Activated CD4-positive, CD25-positive, alpha-beta regulatory T cell treated with anti-CD3 and anti-CD28 coated beads, Interleukin-2, amount 50 U/mL, for 72 hours (primary cell): ENCODE measurements at regions not wholly inside any gene's neighbourhood (a gene's known extent, or its start where the extent isn't known, plus 50 kb on each side); places are given as distances from the start of the nearest gene placed in this dataset.

ENCODE experiments used
- DNase-seq: peaks from one replicate; pipeline ENCODE4 v3.0.0; 2021

DNA sequence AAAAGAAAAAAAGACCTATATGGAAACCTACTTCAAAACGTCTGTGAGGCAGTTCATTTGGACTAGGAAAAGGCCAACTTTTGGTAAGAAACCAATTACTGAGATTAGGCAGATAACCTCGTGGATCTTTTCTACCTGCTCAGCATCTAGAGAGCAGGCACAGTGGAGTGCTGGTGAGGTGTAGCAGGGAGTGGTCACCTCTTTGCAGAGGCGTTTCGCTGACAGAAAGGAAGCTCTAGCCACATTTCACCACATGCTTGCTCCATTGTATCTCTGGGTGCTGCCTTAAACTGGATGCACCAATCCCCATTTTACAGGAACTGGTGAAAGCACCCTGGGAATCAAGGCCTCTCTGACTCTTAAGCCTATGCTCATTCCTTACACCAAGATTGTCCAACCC lies 360.5 kb downstream of the LIG4 start:
- DNase-seq, result no peak

DNA sequence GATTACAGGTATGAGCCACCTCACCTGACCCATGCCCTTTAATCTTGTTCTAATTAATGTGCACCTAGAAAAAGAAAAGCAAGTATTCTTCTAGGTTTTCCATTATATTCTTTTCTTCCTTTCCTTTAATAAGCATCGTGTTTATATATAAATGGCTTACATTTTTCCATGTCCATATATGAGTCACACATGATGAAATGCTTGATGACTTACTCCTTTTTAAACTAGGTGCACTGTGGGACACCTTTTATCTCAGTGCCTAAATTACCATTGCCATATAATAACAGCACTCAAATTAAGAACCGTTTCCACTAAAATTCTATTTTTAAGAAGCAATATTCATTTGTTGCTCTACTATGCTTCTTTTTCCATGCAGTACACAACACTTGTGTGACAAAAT lies 363.3 kb downstream of the LIG4 start:
- no peak for DNase-seq

DNA sequence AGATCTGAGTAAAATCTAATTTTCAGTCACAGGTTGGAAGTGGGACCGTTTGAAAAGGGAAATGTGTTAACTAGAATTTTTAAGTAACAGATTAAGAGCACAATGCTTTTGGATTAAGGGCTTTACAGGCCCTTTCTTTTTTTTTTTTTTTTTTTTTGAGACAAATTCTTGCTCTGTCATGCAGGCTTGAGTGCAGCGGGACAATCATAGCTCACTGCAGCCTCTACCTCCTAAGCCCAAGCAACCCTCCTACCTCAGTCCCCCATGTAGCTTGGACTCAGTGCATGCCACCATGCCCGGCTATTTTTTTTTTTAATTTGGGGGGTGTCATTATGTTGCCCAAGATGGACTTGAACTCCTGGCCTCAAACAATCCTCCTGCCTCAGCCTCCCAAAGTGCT lies 363.7 kb downstream of the LIG4 start:
- no peak for DNase-seq

DNA sequence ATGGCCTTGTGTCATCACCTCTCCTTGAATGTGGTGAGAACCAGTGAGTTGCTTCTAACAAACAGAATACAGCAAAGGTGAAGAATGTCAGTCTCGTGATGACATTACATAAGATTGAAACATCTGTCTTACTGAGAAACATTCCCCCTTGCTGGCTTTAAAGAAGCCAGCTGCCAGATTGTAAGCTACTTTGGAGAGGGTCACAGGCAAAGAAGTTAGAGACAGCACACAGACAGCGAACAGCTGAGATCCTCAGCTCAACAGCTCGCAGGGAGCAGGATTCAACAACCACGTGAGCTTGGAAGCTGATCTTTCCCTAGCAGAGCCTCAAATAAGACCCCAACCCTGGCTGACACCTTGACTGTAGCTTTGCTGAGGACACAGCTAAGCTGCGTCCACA lies 367.9 kb downstream of the LIG4 start:
- no peak for DNase-seq

DNA sequence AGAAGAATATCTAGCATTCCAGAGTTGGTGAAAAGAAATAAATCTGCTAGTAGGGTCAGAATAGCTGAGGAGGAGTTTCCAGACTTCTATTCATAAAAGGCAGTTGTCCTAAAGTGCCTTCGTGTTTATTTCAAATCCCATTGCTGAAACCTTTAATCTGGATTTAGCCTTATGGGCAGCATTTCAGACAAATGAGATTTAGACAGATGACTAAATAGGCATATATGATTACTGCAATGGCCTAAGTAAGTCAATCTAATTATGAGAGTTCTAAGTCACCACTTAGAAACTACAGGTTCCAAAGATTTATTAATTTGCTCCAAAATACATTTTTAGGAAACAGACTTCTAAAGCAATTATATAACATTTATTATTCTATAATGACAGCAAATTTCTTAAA lies 368.7 kb downstream of the LIG4 start:
- no peak for DNase-seq

DNA sequence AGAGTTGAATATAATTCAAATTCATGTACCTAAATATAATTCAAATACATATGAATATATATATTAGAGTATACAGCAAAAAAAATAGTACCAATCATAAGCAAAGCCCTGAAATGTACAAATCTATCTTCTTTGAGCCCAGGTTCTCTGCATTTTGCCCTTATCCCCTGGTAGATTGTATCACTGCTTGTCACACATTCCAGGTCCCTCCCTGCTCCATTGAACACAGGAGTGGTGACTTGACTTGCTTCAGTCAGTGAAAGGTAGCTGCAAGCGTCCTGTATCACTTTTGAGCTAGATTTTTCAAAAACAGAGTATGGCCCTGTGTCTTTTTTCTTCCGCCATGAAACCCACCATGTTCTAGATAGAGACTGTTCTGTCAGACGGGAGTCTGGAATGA lies 369.4 kb downstream of the LIG4 start:
- no peak for DNase-seq

DNA sequence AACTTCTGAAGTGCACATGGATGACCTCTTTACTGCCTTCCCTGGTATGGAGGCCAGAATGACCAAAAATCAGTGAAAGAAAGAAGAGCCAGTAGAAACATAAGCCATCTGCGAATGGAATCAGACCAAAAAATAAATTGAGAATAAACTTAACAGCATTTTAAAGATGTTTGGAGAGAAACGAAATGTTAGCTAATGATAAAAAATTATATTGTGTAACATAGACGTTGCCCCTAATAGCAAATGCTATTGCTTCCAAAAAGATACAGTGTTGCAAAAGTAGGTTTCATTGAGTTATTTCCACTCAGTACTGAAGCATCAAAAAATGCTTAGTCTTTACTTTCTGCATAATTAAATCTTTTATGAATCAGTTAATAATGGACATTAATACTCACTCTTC lies 371.7 kb downstream of the LIG4 start:
- DNase-seq, result no peak

DNA sequence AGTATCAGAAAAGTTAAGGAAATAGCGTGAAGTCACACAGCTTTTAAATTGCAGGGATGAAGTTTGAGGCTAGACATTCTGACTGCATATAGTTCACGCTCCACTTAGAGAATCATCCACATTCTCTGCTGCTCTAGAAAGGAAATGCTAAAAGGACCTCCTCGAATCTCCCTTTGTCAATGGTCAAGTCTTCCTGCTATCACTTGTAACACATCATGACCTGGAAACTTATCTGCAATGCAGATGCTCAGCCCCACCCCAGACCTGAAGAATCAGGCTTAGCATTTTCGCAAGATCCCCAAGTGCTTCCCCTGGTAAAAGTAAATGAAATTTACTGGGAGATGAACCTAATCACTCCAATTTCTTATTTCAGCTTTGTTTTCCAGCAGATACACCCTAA lies 372.1 kb downstream of the LIG4 start:
- DNase-seq, result no peak

DNA sequence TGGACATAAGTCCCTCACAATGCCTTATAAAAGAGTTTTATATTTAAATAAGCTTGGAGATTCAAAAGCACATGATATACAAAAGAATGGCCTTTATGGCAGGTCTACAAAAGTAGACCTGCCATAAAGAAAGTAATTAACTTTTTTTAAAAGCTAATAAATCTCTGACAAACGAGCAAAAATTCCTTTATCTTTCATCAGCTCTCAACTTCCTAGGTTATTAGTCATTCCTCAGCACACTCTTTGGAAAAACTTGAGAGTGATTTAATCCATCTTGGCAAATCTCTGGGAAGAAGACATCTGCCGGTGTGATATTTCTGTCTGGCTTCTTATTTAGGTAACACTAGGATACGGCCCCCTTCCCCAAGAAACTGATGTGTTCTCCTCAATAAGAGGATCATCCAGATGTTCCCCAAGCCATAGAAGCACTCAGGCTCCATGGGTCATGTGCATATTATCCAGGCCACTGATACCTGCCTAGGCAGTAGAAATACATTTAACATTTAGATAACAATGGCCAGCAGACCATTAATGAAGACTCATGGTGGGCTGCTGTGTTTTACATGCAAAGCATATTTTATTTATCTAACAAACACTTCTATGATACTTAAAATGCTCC lies 372.7 kb downstream of the LIG4 start:
- no peak for DNase-seq

DNA sequence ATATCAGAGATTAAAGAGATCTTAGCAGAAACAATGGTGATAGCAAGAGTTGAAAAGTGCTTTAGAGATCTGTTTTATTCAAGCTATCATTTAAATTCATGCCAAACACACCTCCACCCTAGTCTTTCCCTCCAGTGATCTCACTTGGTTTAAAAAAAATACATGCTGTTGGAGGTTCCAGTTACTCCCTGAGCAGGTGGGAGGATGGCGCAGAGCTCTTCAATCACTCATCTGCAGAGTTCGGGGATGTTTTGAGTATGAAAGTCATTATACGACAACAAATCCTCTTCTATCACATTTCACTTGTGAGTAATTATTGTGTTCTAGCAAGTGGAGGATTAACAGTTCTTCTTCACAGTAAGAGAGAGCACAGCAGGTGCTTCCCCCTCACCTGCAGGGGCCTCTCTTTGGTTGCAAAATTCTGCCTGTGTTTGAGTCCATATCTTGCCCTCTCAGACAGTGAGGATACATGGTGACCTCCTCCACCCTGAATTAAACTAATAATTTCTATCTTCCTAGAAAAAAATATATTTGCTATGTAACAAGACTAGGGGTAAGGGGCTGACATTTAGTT lies 376.7 kb downstream of the LIG4 start:
- DNase-seq, result no peak

DNA sequence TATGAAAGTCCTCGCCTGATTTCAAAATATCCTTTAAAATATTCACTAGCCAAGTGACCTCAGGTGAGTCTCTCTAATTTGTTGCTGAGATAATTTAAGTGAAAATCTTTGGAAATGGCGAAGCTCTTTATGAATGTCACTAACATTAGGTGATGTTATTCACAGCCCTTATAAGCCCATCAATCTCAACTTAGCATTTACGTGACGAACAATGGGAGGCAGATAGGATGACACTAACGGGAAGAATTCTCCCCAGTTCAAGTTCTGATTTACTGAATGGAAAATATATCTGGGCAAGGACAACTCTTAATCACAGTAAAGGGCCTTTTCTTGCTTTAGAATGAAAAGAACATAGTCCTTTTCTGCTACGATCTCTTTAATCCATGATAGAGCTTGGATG lies 378.7 kb downstream of the LIG4 start:
- DNase-seq, result no peak

DNA sequence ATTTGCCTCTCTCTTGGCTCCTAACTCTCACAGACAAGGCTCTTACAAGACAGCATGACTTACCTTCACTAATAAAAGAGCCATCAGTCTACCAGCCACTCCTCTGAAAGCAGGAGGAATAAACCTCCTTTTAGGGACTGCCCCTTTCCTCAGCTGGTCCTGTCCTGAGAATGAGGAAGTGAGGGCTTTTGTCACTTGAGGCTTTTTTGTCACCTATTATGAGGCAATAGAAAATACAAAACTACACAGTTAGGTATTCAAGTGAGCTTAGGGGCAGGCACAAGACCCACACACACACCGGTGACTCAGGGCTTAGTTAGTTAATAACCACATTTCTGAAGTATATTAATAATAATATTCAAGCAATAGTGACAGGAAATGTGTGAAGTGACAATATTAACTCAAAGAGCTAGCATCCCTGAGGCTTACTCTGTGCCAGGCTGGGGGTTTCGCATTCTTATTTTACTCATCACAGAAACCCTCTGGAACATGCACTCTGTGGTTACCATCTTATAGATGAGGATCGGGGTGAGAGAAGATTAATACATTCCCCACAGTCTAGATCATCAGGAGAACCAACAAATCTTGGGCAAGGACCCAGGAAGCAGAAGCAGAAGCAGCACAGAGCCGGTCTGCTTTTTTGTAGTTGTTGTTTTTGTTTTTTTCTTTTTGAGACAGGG lies 379.9 kb downstream of the LIG4 start:
- DNase-seq, result no peak

DNA sequence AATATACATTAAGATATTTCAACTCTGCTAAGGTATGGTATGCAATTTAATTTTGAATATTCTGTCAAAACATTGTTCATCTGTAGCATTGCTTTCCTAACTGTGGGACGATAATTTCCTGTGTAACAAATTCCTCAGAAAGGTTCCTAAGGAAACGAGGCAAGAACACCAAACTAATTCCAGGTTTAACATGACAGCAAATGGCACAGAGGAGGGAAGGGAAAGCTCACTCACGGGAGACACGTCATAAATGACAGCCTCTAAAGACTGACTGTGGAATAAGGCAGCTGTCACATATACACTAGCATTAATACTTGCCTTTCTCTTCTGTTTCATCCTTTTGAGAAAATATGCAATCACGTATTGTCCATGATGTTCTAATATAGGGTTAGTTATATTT lies 380.6 kb downstream of the LIG4 start:
- no peak for DNase-seq

DNA sequence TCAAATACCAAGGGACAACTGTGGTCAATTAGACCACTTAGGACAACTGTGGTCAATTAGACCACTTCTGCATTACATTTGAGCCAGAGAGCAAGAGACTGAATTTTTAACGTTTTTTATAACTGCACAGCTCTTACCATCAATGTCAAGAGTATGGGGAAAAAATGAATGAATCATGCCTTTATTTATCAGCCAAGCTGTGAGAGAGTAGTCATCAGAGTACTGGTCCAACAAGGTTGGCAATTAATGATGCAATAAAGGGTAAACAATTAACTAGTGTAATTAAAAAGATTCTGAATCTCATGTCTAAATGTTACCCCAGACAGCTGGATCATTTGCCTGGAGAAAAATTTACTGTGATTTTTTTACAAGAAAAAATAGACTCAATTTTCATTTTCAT lies 381.1 kb downstream of the LIG4 start:
- DNase-seq, result no peak

DNA sequence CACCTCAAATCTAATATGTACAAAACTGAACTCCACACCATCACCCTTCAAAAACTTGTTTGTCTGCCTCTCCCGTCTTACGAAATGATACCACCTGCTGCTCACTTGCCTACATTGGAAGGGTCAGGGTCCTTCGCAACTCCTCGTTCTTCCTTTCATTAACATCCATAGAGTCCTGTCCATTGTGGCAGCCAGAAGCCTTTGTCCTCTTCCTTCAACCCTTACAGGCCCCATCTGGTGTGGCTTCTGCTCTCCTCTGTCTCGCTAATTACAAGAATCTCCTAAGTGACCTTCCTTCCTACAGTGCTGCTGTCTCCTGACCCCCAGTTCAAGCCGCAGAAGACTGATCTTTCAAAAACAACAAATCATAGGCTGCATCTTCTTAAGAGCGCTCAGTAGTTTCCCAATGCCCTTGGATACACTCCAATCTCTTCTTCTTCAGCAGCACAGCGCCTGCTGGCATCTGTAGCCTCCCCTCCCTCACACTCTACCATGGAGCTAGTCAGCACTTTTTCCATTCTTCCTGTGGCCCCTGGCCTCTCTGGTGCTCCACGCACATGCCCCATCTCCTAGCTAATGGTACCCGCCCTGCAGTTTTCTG lies 382.7 kb downstream of the LIG4 start:
- DNase-seq, result no peak

DNA sequence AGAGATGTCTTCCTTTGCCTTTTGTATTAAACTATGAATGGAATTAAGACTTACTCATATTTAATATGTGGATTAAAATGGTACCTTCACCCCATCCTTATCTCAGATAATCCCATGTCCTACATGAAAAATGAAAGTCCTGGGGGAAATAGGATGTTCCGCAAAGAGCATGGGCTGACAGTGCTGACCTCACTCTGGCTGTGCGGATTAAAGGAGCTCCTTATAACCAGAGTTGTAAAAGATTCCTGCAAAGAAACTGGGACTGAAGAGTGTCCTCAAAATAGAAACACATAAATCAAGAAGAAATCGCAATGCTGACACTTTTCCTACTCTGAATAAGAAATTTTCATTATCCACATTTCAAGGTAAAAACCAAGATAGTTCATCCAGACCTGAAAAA lies 384.5 kb downstream of the LIG4 start:
- DNase-seq, result no peak

DNA sequence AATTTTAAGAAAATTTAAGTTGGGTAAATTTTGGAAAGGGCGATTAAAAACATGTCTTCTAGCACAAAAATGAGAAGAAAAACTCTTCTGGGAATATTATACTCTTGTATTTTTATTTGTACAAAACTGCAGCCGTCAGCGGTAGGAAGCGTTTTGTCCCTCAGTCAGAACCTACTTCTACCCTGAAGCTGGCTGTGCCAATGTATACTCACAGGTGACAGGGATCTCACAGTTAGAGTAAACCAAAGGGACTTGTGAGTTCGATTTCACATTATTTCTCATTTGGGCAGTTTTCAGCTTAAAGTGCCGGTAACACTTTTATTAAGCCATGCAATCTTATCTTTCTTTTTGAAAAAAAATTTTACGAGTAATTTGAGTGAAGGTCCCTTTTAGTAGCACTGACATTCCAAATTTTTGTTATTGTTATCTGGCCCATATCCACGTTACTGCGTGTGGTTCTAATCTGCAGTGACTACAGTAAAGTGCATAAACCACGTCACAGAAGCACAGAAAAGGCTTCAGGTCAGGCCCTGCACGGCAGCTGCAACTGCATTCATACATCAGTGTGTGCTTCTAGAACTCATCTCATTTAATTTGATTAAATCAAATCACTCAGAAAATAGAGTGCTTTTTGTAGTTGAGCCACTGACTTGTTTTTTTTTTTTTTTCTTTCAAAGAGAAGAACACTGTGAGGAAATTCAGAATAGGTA lies 387.3 kb downstream of the LIG4 start:
- DNase-seq, result no peak

DNA sequence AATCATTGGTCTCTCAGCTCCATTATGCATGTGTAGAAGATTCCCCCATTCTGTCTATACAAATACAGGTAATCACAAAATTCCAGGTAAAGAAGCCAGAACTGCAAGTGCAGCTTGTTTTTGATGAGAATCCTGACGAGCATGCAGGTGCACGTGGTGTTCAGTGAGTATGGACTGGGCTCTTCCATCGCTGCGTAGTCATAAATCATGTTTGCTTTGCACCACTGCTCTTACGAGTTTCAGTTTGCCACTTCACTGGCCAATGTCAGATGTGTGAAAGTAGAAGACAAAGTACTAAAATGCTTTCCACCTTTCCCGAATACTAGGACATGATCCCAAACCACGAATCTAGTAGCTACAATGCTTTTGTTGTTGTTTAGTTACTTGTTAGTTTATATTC lies 390.7 kb downstream of the LIG4 start:
- no peak for DNase-seq

DNA sequence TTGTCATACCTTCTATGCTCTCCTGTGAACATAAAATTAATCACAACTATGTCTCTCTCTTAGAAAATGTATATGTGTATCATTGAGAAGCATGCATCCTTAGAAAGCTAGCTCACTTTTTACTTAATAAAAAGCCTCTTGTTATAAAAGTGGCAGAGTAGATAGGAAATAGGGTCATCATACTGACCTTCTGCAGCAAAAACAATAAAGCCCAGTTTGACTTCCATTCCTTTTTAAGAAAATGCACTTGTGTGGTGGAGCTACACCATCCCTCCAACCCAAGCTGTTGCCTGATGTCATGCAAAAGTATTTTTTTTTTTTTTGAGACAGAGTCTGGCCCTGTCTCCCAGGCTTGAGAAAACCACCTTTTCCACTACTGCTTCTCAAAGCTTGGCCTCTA lies 393.3 kb downstream of the LIG4 start:
- DNase-seq, result no peak

DNA sequence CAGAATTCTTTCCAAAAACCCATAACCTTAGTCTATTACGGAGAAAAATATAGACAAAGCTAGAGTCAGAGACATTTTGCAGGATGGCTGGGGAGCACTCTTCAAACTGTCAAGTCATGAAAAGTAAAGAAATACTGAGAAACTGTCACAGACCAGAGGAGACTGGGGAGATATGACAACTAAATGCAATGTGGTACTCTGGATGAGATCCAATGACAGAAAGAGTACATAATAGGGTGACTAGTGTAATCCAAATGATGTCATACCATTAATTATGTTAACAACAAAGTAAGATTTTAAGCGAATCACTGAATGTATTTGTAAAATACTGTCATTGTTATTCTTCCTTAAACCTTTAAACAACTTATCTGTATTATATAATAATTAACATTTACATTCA lies 393.8 kb downstream of the LIG4 start:
- DNase-seq, result no peak

DNA sequence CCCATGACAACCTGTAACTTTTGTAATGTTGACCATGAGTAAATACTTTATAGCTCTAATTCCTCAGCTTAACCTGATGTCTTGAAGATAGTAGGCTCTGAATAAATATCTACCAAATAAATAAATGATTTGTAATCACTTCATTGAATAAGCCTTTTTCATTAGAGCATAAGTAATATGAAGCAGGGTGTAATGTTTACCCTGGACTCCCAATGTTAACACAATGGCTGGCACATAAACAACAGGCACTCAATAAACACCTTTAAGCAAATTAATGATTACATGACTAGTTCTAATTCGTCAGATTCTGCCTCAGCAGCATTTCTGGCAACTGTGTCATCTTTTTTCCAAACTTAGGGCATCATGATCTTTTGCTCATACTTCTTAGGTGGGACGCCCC lies 396.3 kb downstream of the LIG4 start:
- DNase-seq, result no peak

DNA sequence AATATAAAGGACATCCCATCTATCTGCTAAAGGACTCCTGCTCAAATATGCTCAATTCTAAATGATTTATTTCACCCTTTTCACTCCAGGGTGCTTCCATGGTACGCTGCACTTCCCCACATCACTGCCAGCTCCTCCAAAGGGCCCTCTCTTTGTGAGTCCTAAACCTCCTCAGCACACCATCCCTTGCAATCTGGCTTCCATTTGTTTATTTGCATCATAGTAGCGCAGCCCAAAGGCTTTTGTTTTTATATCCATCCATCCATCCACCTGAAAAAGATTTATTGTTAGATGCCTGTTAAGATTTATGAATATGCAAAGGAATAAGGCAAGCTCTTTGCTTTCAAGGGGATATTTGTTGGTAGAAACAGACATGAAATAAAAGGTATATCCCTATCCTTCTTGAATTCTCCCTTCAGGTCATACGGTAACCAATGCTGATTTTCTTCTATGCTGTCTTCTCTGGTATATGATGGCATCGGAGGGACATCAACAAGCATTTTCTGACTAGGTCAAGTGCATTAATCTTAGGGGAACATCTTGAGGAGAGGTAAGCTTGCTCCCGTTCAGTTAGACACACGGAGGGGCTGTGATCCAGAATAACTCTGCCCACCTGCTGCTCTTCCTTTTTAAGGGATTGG lies 397.6 kb downstream of the LIG4 start:
- DNase-seq, result no peak

DNA sequence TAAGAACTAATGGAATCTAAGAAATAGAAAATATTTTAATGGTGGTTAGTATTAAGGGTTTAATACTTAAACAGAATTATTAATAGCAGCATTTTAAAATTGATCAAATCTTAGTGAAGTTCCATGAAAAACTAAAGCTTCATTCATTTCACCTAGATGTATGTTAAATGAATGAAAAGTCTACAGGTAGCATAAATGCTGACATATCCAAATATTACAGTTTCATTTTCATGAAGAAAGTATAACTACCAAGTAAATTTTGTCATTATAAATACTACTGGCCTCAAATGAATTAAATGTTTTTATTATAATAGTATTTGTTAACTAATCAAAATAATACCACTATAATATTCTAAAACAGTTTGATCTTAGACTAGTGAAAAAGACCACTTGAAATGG lies 403.3 kb downstream of the LIG4 start:
- no peak for DNase-seq
